ENCODE measurements at regions not wholly inside any gene's neighbourhood (a gene's known extent, or its start where the extent isn't known, plus 50 kb on each side); places are given as distances from the start of the nearest gene placed in this dataset.
"Not testable (repeated sequence)": the region's sequence is repeated elsewhere in the genome, so short reads cannot be mapped to it uniquely, and the experiment has no call there.

GRCh38 chr6:14583826-14584225 is 466.3 kb downstream of the CD83 start:
- DNase-seq, result no peak

- no peak for DNase-seq
These were observed 466.9 kb downstream of the CD83 start for GRCh38 chr6:14584450-14584849.

DNA sequence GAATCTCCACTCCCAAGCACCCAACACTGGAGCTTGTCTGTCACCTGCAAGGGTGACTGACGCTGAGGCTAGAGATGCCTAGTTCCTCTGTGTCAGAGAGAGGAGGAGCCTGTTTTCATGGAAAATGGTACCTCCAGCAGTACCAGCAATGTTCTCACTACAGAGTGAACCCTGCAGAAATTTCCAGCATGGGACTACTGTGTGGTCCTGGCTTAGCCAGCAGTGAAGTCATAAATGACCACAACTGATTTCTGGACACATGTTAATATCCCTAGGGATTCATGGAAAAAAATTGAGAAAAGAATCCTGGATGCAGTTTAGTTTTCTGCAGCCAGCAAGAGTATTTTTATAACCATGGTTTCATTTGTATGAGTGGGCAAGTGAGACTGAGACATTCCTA is 468.1 kb downstream of the CD83 start:
- no peak for DNase-seq

DNA sequence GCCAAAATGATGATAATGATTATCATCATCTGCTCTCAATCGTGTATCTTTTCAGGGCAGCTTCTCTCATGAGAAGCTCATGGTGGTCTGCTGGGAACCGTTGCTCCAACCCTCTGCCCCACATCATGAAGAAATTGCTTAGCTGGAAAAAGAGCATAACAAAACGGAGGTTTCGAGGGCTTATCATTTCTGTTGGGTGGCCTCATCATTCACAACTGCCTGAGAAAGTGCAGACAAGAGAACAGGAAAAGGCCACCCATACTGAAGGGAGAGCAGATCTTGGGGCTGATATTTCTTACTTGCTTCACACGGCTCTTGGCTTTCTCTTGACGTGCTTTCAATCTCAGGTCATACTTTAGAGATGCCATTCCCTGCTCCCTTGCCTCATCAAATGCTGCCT is 471.6 kb downstream of the CD83 start:
- DNase-seq, result no peak

DNA sequence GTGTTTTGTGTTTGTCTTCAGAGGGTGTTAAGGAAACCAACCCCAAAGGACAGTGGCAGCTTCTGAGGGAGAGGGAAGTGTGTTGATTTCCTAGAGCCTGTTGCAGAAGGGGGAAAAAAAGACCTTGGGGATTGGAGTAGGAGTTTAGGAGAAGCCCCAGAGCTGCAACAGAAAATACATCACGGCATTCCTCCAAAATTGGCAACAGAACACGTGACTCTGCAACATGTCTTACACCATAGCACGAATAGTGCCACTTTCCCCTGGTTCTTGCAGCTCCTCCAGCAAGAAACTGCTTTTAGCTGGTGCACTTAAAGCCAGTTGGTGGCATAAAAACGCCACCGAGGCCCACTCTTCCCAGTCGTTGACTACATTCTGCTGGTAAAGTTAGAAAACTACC is 473.0 kb downstream of the CD83 start:
- DNase-seq, result no peak

DNA sequence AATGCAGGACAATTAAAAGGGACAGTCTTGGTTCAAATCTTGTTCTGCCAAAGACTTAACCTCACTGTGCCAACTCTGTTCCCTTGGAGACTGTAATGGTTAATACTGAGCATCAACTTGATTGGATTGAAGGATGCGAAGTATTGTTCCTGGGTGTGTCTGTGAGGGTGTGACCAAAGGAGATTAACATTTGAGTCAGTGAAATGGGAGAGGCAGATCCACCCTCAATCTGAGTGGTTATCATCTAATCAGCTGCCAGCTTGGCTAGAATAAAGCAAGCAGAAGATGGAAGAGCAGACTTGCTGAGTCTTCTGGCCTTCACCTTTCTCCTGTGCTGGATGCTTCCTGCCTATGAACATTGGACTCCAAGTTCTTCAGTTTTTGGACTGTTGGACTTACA is 474.4 kb downstream of the CD83 start:
- no peak for DNase-seq

GRCh38 chr6:14593286-14593685 is 475.7 kb downstream of the CD83 start:
- no peak for DNase-seq

- no peak for DNase-seq
These were observed 478.2 kb downstream of the CD83 start for GRCh38 chr6:14595751-14596150.

DNA sequence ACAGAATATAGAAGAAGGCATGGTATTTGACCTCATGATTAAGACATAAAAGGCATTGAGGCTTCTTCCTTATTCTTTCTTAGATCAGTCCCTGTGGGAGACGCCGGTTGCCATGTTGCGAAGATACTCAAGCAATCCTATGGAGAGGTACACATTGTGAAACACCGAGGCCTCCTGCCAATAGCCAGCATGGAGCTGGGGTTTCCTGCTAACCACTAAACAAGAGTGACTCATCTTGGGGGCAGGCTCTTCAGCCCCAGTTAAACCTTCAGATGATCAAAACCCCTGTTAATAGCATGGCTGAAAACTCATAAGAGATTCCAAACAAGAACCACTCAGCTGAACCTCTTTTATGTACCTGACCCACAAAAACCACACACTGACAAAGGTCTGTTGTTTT is 478.8 kb downstream of the CD83 start:
- DNase-seq, result no peak

- no peak for DNase-seq
These were observed 479.5 kb downstream of the CD83 start for GRCh38 chr6:14597090-14597489.

DNA sequence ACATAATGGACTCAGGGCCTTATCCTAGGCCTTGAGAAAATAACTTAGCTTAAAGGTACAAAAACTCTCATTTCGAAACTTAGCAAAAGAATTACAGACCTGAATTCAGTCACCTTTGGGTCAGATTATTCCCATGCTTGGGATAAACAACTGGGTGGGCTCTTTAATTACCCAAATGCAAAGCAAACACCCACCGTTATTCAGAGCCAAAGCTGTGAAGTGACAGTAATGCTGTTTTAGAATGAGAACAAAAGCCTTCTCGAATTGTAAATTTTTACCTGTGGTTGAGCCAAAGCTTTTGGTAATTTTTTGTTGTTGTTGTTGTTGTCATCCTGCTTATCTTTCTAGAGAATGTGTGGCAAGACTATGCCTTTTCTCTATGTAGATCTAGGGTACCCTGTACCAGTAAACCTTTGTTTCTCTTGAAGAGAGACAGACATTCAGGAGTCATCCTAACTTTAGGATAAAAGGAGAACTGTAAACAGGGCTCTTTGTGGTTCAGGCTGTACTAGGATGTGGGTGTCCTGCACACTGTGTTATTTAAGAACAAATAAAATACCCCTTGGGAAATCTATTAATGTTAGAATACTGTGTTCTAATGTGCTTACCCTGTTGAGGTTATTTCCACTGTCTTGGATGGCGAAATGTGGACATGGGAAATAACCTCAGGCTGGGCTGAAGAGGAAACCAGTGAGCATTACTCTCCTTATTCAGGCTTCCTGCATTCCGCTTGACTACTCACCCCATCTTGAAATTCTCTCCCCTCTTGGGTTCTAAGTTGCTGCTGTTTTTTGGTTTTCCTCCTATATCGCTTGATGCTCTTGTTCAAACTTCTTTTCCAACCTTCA is 480.7 kb downstream of the CD83 start:
- no peak for DNase-seq

GRCh38 chr6:14600306-14600705 is 482.7 kb downstream of the CD83 start:
- DNase-seq, result not testable (repeated sequence)

DNA sequence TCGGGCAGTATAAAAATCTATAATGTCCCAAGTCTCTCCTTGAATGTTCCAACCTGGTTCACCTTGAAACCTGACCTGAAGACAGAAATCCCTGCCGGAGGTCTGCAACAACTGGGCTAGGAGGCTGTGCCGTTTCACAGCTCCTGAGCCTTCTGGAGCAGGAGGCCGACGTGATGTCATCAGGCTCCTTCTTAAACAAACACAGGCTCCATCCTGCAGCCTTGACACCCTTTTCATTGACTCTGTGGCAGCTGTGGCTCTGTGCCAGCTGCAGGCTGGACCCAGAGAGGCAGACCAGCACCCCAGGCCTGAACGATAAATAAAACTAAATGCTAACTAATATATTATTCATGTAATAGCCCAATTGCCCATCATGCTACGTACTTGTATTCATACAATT is 483.9 kb downstream of the CD83 start:
- DNase-seq, result peak; percentile 59

DNA sequence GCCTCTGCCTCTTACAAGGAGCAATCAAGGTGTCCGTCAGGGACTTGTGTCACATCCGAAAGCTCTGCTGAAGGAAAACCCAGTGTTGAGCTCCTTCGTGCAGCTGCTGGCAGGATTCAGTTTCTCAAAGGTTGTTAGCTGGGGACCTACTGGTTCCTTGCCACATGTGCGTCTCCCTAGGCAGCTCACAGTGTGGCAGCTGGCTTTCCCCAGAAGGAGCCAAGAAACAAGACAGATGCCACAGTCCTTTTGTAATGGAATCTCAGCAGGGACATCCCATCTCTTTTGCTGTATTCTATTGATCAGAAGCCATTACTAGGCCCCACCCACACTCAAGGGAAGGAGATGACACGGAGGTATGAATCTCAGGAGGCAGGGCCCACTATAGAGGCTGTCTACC is 488.8 kb downstream of the CD83 start:
- DNase-seq, result peak; percentile 14

- DNase-seq, result no peak
These were observed 492.6 kb downstream of the CD83 start for GRCh38 chr6:14610141-14610540.

DNA sequence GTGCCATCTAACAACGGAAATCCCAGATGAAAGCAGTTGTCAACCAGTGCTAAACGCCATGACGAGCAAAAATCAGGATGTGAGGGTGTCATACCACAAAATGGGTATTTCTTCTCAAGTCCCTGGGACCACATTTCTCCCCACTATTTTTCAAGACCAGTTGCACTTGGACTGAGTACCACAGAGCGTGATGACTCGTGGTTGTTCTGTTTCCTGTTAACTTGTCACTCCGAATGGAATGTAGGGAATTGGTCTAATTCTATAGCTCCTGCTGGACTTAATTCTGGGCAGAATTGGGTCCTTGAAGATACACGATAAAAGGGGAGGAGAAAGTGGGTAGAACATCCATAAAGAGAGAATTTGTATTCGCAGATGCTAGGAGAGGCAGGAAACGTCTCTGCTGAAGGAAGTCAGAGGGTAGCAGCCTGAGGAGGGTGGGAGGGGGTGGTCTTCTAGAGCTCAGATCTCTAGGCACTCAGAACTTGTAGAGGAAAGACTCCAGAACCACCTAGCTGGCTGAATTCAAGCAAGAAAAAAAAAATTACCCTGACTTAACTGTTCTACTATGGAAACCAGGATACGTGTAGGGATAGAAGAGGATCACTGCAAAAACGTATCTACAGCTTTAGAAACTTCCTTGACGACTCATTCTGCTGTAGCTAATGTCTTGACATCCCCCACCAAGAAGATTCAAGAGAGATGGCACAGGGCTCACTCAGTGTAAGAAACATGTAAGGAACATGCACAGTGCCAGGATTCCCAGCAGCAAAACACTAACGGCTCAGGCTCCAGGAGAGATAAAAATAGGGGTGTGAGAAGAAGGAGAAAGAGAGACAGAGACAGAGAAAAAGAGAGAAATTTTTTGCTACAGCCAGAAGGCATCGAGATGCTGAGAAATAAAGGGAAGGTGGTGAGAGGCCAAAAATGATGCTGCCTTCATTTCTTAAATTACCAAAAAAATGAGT is 494.7 kb downstream of the CD83 start:
- no peak for DNase-seq

DNA sequence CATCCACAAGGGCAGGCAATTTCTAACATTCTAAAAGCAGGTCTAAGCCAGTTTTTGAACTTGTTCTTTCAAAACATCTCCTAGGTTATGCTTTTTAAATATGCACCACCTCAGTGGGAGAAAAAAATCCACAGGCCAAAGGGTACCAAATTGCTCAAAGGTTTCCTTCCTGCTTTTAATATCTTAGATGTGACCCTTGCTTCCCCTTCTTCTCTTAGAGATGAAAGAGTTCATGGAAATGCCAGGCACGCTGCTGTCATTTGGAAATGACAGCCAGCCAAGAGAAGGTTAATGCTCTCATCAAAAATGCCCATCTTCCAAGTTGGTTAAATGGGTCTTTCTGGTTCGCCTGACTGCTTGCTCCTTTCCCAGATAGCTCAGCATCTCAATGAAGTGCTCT is 497.1 kb downstream of the CD83 start:
- DNase-seq, result no peak

GRCh38 chr6:14616656-14617055 is 499.1 kb downstream of the CD83 start:
- no peak for DNase-seq

DNA sequence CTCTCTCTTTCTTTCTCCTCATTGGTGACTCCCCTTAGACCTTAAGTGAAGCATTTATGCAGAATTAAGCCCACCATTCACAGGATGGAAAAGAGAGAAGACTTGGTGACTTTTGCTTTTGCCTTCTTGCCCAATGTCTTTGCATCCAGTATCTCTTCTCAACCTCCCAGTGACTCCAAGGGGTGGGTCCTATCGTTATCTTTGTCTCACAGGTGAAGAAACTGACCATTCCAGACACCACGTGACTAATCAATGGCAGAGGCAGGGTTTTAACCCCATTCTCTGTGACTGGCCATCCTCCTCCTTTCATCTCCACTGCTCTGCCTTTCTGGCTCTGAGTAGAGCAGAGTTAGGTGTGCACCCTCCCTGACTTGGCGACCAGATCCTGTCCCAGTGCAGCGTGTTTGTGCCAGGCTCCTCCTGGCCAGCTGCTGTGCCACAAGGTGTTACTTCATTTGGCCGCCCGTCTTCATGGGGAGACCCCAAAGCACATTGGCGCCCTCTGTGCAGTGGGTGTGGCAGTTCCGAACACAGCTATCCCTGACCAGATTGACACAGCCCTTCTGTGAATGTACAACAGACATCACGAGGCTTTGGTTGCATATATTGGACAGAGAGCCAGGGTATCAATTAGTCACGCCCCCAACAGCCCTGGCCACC is 501.3 kb downstream of the CD83 start:
- no peak for DNase-seq

DNA sequence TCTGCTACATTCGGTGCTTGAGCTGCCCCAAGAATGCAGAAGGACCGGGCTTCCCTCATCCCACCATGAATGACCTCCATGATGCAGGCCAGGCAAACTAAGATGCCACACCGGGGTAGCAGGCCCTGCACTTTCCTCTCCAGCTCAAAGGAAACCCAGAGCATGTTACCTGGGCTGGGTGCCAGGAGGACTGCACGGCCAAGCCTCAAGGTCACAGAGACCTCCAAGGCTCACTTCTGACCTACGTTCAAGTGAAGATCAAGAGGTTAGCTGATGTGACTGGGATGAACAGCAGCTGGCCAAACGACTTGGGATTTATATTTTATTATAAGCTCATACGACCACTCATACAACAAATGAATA is 501.8 kb downstream of the CD83 start:
- no peak for DNase-seq

- DNase-seq, result no peak
These were observed 502.9 kb downstream of the CD83 start for GRCh38 chr6:14620522-14620921.

- DNase-seq, result peak; percentile 43
These were observed 503.9 kb downstream of the CD83 start for GRCh38 chr6:14621518-14621917.

DNA sequence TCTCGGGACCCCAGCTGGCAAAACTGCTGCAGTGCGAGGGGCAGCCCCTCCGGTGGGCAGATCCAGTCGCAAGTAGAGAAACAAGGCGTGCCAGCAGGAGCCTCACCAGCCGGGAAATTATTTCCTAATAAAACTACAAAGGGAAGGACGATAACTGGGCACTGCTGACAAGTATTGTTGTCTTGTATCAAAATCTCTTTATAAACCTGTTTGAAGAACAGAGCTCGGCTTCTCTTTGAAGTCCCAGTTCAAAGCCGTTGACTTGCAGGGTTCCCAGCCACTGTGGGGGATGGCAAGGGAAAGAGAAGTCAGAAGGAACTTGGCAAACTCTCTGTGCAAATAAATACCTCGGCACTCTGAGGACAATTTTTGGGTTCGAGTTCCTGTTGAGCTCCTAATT is 504.5 kb downstream of the CD83 start:
- DNase-seq, result no peak

Data from NCI-H2171 treated with DMSO at 0.1 percent for 48 hours (cell line).